ENCODE measurements at regions not wholly inside any gene's neighbourhood (a gene's known extent, or its start where the extent isn't known, plus 50 kb on each side); places are given as distances from the start of the nearest gene placed in this dataset.

- DNase-seq (ENCODE audit: low read depth), result no peak
- H3K4me3 ChIP-seq (ENCODE audit: low read depth, low read length), result no peak overlapping the region
- TF ChIP-seq, protein P1, sequence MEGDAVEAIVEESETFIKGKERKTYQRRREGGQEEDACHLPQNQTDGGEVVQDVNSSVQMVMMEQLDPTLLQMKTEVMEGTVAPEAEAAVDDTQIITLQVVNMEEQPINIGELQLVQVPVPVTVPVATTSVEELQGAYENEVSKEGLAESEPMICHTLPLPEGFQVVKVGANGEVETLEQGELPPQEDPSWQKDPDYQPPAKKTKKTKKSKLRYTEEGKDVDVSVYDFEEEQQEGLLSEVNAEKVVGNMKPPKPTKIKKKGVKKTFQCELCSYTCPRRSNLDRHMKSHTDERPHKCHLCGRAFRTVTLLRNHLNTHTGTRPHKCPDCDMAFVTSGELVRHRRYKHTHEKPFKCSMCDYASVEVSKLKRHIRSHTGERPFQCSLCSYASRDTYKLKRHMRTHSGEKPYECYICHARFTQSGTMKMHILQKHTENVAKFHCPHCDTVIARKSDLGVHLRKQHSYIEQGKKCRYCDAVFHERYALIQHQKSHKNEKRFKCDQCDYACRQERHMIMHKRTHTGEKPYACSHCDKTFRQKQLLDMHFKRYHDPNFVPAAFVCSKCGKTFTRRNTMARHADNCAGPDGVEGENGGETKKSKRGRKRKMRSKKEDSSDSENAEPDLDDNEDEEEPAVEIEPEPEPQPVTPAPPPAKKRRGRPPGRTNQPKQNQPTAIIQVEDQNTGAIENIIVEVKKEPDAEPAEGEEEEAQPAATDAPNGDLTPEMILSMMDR (IDR thresholded peaks at IDR 0.05; ENCODE audit: insufficient read depth, low read depth, low read length), result no peak
Observed at GRCh38 chr4:149141391-149141790, 674.3 kb downstream of the IQCM start.

DNA sequence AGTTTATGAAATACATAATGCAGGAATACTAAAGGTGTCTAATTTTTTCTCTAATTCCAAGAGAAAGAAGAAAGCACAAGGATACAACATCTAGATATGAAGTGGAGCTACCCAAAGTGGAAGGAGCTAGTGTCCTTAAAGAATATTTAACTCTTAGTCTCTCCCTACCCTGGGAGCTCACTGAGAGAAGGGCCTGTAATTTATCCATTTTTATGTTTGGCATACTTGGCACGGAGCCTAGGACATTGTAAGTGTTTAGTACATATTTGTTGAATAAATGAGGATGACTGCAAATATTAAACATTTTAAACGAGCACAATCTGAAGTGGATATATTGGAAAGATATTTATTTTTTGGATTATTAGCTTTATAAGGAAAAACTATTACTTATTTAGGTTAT lies 674.8 kb downstream of the IQCM start:
- no peak overlapping the region for H3K4me3 ChIP-seq (ENCODE audit: low read depth, low read length)
- peak; percentile 29 for DNase-seq (ENCODE audit: low read depth)
- TF ChIP-seq, protein P1 (IDR thresholded peaks at IDR 0.05; ENCODE audit: insufficient read depth, low read depth, low read length), result no peak

GRCh38 chr4:149136951-149137620 lies 678.6 kb downstream of the IQCM start:
- H3K4me3 ChIP-seq (ENCODE audit: low read depth, low read length), result no peak overlapping the region
- no peak for DNase-seq (ENCODE audit: low read depth)
- TF ChIP-seq, protein P1 (IDR thresholded peaks at IDR 0.05; ENCODE audit: insufficient read depth, low read depth, low read length), result no peak

- DNase-seq (ENCODE audit: low read depth), result no peak
- TF ChIP-seq, protein P1 (IDR thresholded peaks at IDR 0.05; ENCODE audit: insufficient read depth, low read depth, low read length), result no peak
- H3K4me3 ChIP-seq (ENCODE audit: low read depth, low read length), result no peak overlapping the region
Observed at GRCh38 chr4:149135062-149135461, 680.6 kb downstream of the IQCM start.

GRCh38 chr4:149121023-149121404 lies 678.8 kb upstream of the NR3C2 start:
- TF ChIP-seq, protein P1 (IDR thresholded peaks at IDR 0.05; ENCODE audit: insufficient read depth, low read depth, low read length), result no peak
- DNase-seq (ENCODE audit: low read depth), result no peak
- H3K4me3 ChIP-seq (ENCODE audit: low read depth, low read length), result no peak overlapping the region

DNA sequence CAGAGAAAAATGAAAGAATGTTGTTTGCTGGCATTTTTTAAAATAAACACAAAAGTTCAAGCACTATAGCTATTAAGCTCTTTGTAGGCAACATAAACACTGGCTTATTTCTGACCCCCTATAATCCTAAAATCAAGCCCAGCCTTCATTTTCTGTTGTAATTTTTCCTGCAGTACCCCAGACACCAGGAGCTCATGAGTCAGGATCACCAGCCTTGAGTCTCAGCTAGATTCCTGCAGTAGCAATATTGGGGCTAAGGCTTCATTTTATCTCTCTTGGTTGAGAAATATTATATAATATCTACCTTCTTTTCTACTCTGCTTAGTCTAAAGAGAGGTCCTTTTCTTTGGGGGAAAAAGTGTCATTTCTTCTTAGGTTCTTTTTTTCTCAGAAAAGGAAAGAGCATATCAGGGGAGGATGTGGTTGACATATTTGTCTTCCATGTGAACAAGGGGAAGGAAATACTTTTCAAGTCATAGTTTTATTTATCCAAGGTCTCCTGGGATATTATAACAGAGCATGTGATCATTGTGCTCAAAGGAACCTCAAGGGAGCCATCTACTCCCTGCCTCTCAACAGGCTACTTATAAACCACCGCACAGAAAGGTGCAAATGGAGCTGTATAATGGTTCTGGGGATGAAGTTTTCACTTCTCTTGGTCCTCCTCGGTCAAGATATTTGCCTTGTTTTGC lies 678.3 kb upstream of the NR3C2 start:
- H3K4me3 ChIP-seq (ENCODE audit: low read depth, low read length), result no peak overlapping the region
- TF ChIP-seq, protein P1 (IDR thresholded peaks at IDR 0.05; ENCODE audit: insufficient read depth, low read depth, low read length), result no peak
- peak; percentile 32 for DNase-seq (ENCODE audit: low read depth)
